HepG2 (cell line): ENCODE measurements at regions not wholly inside any gene's neighbourhood (a gene's known extent, or its start where the extent isn't known, plus 50 kb on each side); places are given as distances from the start of the nearest gene placed in this dataset.

Source experiments
- FIP1L1 ChIP-seq: fragments of 200-400 bp; formaldehyde crosslinking; IDR thresholded peaks from 2 replicates; pipeline ENCODE4 v1.6.1; 2018; ENCODE audit warnings: low read depth, mild to moderate bottlenecking, low read length, moderate library complexity, borderline replicate concordance; ENCODE audit not compliant: insufficient read depth
- GZF1 ChIP-seq: sonication (generic); formaldehyde crosslinking; IDR thresholded peaks from 2 replicates; pipeline ENCODE4 v1.5.1; 2020; ENCODE audit warnings: mild to moderate bottlenecking, missing genetic modification reagents
- HNRNPK ChIP-seq: fragments of 200-400 bp; formaldehyde crosslinking; IDR thresholded peaks from 2 replicates; pipeline ENCODE4 v1.6.1; 2018; ENCODE audit warnings: low read length, low read depth, moderate library complexity, mild to moderate bottlenecking; ENCODE audit not compliant: poor library complexity, severe bottlenecking
- MEIS1 ChIP-seq: sonication (generic); formaldehyde crosslinking; IDR thresholded peaks from 2 replicates; pipeline ENCODE4 v1.9.0; 2021; ENCODE audit warnings: mild to moderate bottlenecking, missing genetic modification reagents, moderate library complexity, borderline replicate concordance
- MYC ChIP-seq: sonication (generic); formaldehyde crosslinking; IDR thresholded peaks from 2 replicates; pipeline ENCODE4 v1.9.0; 2021; ENCODE audit warnings: missing genetic modification reagents, borderline replicate concordance
- XRCC5 ChIP-seq: fragments of 200-400 bp; formaldehyde crosslinking; optimal IDR thresholded peaks from 2 replicates; pipeline ENCODE3; 2017; ENCODE audit warnings: mild to moderate bottlenecking, low read length
- TF ChIP-seq, protein P1 (sequence below), 2 experiments: fragments of 450-650 bp in 1 of 2; sonication (generic) in 1 of 2; formaldehyde crosslinking in 1 of 2; IDR thresholded peaks; 2 replicates each; pipeline versions ENCODE4 v1.6.1 to v1.8.0; 2016 to 2022; ENCODE audit warnings: antibody characterized with exemption in 1 of 2, mild to moderate bottlenecking in 1 of 2, missing genetic modification reagents in 1 of 2

DNA sequence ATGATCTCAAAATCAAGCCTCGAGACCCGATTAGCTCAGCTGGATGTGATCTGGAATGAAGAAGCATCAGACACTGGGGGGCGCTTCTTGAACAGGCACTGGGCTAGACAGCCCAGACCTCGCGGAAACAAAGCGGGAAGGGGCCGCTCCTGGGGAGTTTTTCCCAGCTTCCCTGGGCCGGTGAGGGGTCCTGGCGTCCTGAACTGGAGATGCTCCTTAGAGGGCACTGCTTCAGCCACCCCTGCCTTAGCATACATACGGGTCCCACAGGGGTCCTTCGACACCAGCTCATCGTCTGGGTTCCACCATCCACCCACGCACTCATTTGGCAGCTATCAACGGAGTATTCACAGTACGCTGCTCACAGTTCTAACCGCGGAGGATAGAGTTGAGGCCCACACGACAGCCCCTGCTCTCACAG is 146.7 kb downstream of the TSN start (continued):
- TF ChIP-seq, protein P1, sequence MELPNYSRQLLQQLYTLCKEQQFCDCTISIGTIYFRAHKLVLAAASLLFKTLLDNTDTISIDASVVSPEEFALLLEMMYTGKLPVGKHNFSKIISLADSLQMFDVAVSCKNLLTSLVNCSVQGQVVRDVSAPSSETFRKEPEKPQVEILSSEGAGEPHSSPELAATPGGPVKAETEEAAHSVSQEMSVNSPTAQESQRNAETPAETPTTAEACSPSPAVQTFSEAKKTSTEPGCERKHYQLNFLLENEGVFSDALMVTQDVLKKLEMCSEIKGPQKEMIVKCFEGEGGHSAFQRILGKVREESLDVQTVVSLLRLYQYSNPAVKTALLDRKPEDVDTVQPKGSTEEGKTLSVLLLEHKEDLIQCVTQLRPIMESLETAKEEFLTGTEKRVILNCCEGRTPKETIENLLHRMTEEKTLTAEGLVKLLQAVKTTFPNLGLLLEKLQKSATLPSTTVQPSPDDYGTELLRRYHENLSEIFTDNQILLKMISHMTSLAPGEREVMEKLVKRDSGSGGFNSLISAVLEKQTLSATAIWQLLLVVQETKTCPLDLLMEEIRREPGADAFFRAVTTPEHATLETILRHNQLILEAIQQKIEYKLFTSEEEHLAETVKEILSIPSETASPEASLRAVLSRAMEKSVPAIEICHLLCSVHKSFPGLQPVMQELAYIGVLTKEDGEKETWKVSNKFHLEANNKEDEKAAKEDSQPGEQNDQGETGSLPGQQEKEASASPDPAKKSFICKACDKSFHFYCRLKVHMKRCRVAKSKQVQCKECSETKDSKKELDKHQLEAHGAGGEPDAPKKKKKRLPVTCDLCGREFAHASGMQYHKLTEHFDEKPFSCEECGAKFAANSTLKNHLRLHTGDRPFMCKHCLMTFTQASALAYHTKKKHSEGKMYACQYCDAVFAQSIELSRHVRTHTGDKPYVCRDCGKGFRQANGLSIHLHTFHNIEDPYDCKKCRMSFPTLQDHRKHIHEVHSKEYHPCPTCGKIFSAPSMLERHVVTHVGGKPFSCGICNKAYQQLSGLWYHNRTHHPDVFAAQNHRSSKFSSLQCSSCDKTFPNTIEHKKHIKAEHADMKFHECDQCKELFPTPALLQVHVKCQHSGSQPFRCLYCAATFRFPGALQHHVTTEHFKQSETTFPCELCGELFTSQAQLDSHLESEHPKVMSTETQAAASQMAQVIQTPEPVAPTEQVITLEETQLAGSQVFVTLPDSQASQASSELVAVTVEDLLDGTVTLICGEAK (IDR thresholded peaks at IDR 0.05): no peak
- TF ChIP-seq, protein P1 (CRISPR knock-in tag; IDR thresholded peaks at IDR 0.05): no peak
- TF ChIP-seq XRCC5 (peak; percentile 21), MEIS1 (no peak), FIP1L1 (no peak), HNRNPK (no peak), MYC (no peak), GZF1 (CRISPR knock-in tag) (no peak)
